ENCODE measurements at regions not wholly inside any gene's neighbourhood (a gene's known extent, or its start where the extent isn't known, plus 50 kb on each side); places are given as distances from the start of the nearest gene placed in this dataset.

GRCh38 chr13:103515410-103515809 is 449.2 kb upstream of the SLC10A2 start:
- TF ChIP-seq MAX (IDR thresholded peaks at IDR 0.05) (no peak), FOXM1 (IDR thresholded peaks at IDR 0.05; ENCODE audit: borderline replicate concordance, low read depth) (no peak), REST (IDR thresholded peaks at IDR 0.05; ENCODE audit: low read depth) (no peak), RAD21 (IDR thresholded peaks at IDR 0.05; ENCODE audit: low read depth) (no peak)

GRCh38 chr13:103514619-103515018 is 448.4 kb upstream of the SLC10A2 start:
- TF ChIP-seq ZBTB7A (IDR thresholded peaks at IDR 0.05; ENCODE audit: low read depth) = no peak
- no peak for TF ChIP-seq TAF1 (IDR thresholded peaks at IDR 0.05; ENCODE audit: low read depth)
- TF ChIP-seq USF1 (IDR thresholded peaks at IDR 0.05) = no peak
- TF ChIP-seq RAD21 (IDR thresholded peaks at IDR 0.05; ENCODE audit: low read depth) = no peak
- TF ChIP-seq EP300 (IDR thresholded peaks at IDR 0.05; ENCODE audit: borderline replicate concordance) = no peak
- TF ChIP-seq TEAD4 (IDR thresholded peaks at IDR 0.05) = no peak
- no peak for TF ChIP-seq CEBPB (IDR thresholded peaks at IDR 0.05)
- no peak for TF ChIP-seq FOXM1 (IDR thresholded peaks at IDR 0.05; ENCODE audit: borderline replicate concordance, low read depth)
- no peak for TF ChIP-seq YY1 (IDR thresholded peaks at IDR 0.05; ENCODE audit: low read depth)
- no peak for TF ChIP-seq MAX (IDR thresholded peaks at IDR 0.05)

GRCh38 chr13:103514188-103514587 is 448.0 kb upstream of the SLC10A2 start:
- TF ChIP-seq MAX (IDR thresholded peaks at IDR 0.05) = no peak

GRCh38 chr13:103510007-103510535 is 443.9 kb upstream of the SLC10A2 start:
- no peak for TF ChIP-seq TEAD4 (IDR thresholded peaks at IDR 0.05)
- no peak for TF ChIP-seq USF1 (IDR thresholded peaks at IDR 0.05)
- TF ChIP-seq CEBPB (IDR thresholded peaks at IDR 0.05) = no peak
- no peak for TF ChIP-seq CREB1 (IDR thresholded peaks at IDR 0.05; ENCODE audit: low read depth)
- no peak for TF ChIP-seq NFIC (IDR thresholded peaks at IDR 0.05)
- TF ChIP-seq ZBTB7A (IDR thresholded peaks at IDR 0.05; ENCODE audit: low read depth) = no peak
- no peak for TF ChIP-seq MAX (IDR thresholded peaks at IDR 0.05)
- TF ChIP-seq TAF1 (IDR thresholded peaks at IDR 0.05; ENCODE audit: low read depth) = no peak
- no peak for TF ChIP-seq REST (IDR thresholded peaks at IDR 0.05; ENCODE audit: low read depth)
- no peak for TF ChIP-seq EGR1 (IDR thresholded peaks at IDR 0.05)
- TF ChIP-seq YY1 (IDR thresholded peaks at IDR 0.05; ENCODE audit: low read depth) = no peak
- TF ChIP-seq TCF12 (IDR thresholded peaks at IDR 0.05; ENCODE audit: low read depth) = no peak
- TF ChIP-seq FOXM1 (IDR thresholded peaks at IDR 0.05; ENCODE audit: borderline replicate concordance, low read depth) = no peak
- no peak for TF ChIP-seq EP300 (IDR thresholded peaks at IDR 0.05; ENCODE audit: borderline replicate concordance)
- no peak for TF ChIP-seq RAD21 (IDR thresholded peaks at IDR 0.05; ENCODE audit: low read depth)

- TF ChIP-seq NFIC (IDR thresholded peaks at IDR 0.05) = no peak
- TF ChIP-seq MAX (IDR thresholded peaks at IDR 0.05) = no peak
- no peak for TF ChIP-seq EGR1 (IDR thresholded peaks at IDR 0.05)
- TF ChIP-seq FOXM1 (IDR thresholded peaks at IDR 0.05; ENCODE audit: borderline replicate concordance, low read depth) = no peak
- TF ChIP-seq RAD21 (IDR thresholded peaks at IDR 0.05; ENCODE audit: low read depth) = no peak
- TF ChIP-seq ZBTB7A (IDR thresholded peaks at IDR 0.05; ENCODE audit: low read depth) = no peak
- no peak for TF ChIP-seq TAF1 (IDR thresholded peaks at IDR 0.05; ENCODE audit: low read depth)
- no peak for TF ChIP-seq TCF12 (IDR thresholded peaks at IDR 0.05; ENCODE audit: low read depth)
- no peak for TF ChIP-seq REST (IDR thresholded peaks at IDR 0.05; ENCODE audit: low read depth)
- no peak for TF ChIP-seq EP300 (IDR thresholded peaks at IDR 0.05; ENCODE audit: borderline replicate concordance)
- no peak for TF ChIP-seq USF1 (IDR thresholded peaks at IDR 0.05)
- TF ChIP-seq CREB1 (IDR thresholded peaks at IDR 0.05; ENCODE audit: low read depth) = no peak
- TF ChIP-seq TEAD4 (IDR thresholded peaks at IDR 0.05) = no peak
Observed at GRCh38 chr13:103497404-103497803, 431.2 kb upstream of the SLC10A2 start.
